Lower leg skin (tissue), 3 donors: ENCODE measurements at regions not wholly inside any gene's neighbourhood (a gene's known extent, or its start where the extent isn't known, plus 50 kb on each side); places are given as distances from the start of the nearest gene placed in this dataset.

Source experiments
- POLR2A ChIP-seq, 2 donors: fragments of 450-650 bp; IDR thresholded peaks; one replicate each; pipeline ENCODE4 v1.6.1; 2016 to 2017; ENCODE audit warnings: antibody characterized with exemption in 2 of 2, mild to moderate bottlenecking in 1 of 2, moderate library complexity in 1 of 2
- TF ChIP-seq, protein P1 (sequence below), 3 donors: fragments of 450-650 bp; IDR thresholded peaks; one replicate each; pipeline ENCODE4 v1.5.1; 2016; ENCODE audit warnings: antibody characterized with exemption in 3 of 3, mild to moderate bottlenecking in 3 of 3, moderate library complexity in 2 of 3

DNA sequence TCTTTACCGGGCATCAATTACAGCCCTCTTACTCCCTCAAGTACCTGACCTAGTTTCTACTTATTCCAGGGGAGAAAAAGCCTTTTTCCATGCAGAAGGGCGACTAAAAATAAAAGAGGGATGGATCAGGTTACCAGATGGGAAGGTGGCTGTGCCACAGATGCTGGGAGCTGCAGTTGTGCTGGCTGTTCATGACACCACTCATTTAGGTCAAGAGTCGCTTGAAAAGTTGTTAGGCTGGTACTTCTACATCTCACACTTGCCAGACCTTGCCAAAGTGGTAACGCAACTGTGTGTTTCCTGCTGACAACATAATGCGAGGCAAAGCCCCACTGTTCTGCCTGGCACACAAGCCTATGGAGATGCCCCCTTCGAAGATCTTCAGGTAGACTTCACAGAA lies 148.4 kb upstream of the FGF16 start:
- TF ChIP-seq, protein P1, sequence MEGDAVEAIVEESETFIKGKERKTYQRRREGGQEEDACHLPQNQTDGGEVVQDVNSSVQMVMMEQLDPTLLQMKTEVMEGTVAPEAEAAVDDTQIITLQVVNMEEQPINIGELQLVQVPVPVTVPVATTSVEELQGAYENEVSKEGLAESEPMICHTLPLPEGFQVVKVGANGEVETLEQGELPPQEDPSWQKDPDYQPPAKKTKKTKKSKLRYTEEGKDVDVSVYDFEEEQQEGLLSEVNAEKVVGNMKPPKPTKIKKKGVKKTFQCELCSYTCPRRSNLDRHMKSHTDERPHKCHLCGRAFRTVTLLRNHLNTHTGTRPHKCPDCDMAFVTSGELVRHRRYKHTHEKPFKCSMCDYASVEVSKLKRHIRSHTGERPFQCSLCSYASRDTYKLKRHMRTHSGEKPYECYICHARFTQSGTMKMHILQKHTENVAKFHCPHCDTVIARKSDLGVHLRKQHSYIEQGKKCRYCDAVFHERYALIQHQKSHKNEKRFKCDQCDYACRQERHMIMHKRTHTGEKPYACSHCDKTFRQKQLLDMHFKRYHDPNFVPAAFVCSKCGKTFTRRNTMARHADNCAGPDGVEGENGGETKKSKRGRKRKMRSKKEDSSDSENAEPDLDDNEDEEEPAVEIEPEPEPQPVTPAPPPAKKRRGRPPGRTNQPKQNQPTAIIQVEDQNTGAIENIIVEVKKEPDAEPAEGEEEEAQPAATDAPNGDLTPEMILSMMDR (IDR thresholded peaks at IDR 0.05) = no peak
- TF ChIP-seq POLR2A (IDR thresholded peaks at IDR 0.05) = no peak
